ENCODE measurements at regions not wholly inside any gene's neighbourhood (a gene's known extent, or its start where the extent isn't known, plus 50 kb on each side); places are given as distances from the start of the nearest gene placed in this dataset.

DNA sequence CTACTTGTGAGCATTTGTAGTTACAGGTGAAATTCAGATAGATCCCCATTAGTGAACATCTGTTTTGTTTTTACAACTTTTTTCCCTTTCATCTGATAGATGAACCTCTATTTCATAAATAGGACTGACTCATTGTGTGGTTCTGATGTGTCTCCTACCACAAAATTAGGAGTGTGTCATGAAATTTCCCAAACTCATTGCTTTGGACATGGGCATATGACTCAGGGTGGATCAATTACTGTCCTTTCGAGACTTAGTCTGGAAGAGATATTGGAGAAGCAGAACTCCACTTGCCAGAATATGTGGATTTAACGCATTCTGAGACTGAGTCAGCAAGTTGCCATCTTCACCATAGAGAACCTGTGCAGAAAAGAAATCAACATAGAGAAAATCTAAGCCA, 53.5 kb upstream of the PCDH10 start:
- TF ChIP-seq POLR2AphosphoS5 (IDR thresholded peaks at IDR 0.05) (no peak), POLR2A (IDR thresholded peaks at IDR 0.05) (no peak)
- TF ChIP-seq, protein P1, sequence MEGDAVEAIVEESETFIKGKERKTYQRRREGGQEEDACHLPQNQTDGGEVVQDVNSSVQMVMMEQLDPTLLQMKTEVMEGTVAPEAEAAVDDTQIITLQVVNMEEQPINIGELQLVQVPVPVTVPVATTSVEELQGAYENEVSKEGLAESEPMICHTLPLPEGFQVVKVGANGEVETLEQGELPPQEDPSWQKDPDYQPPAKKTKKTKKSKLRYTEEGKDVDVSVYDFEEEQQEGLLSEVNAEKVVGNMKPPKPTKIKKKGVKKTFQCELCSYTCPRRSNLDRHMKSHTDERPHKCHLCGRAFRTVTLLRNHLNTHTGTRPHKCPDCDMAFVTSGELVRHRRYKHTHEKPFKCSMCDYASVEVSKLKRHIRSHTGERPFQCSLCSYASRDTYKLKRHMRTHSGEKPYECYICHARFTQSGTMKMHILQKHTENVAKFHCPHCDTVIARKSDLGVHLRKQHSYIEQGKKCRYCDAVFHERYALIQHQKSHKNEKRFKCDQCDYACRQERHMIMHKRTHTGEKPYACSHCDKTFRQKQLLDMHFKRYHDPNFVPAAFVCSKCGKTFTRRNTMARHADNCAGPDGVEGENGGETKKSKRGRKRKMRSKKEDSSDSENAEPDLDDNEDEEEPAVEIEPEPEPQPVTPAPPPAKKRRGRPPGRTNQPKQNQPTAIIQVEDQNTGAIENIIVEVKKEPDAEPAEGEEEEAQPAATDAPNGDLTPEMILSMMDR (IDR thresholded peaks at IDR 0.05): no peak

Measured in breast epithelium (tissue), 3 donors.